ENCODE measurements at regions not wholly inside any gene's neighbourhood (a gene's known extent, or its start where the extent isn't known, plus 50 kb on each side); places are given as distances from the start of the nearest gene placed in this dataset.
A peak's percentile ranks its signal among the peaks of the same experiment; 100 is the strongest.

DNA sequence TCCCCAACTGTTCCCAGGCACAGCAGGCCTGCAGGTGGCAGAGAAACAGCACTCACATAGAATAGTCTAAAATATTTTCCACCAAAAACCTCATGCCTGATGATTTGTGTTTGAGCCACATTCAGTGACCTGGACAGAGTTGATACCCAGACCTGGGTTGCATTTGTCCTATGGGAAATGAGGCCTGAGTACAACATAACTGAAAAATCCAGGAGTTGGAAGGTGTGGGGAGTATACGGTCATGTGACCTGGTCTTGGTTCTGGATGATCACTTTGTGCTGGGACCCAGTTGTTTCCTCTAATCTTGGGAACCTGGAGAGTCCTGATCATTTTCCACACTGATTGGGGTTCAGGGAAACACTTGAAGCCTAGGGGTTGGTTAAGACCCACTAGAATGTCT is 200.3 kb upstream of the MPHOSPH6 start:
- Histone ChIP-seq H3K27me3 (ENCODE audit: control insufficient read depth in 2 of 2, insufficient read depth in 2 of 2, low read length in 2 of 2) (no peaks in the 10 kb centered on the region), H3K79me2 (ENCODE audit: control insufficient read depth, insufficient read depth, low read length) (no peaks in the 10 kb centered on the region), H3K4me2 (ENCODE audit: insufficient read depth, low read length) (no peak overlapping the region), H3K36me3 (ENCODE audit: control insufficient read depth, insufficient read depth, low read length) (no peaks in the 10 kb centered on the region), H3K27ac (ENCODE audit: extremely low read depth, low read depth, low read length) (no peak overlapping the region), H3K4me3 (no peak overlapping the region), H3K9ac (ENCODE audit: insufficient read depth in 1 of 2, low read depth in 2 of 2, low read length in 2 of 2) (no peak overlapping the region), H4K20me1 (replicated peaks; ENCODE audit: control insufficient read depth, insufficient read depth, low read length) (no peaks in the 10 kb centered on the region), H2AFZ (ENCODE audit: low read depth, low read length) (no peak overlapping the region), H3K4me1 (replicated peaks in 1 of 2; ENCODE audit: control insufficient read depth in 2 of 2, insufficient read depth in 2 of 2, low read length in 2 of 2) (no peaks in the 10 kb centered on the region), H3K9me1 (ENCODE audit: control insufficient read depth, insufficient read depth, low read length) (no peaks in the 10 kb centered on the region), H3K9me3 (replicated peaks; ENCODE audit: control insufficient read depth, insufficient read depth, low read depth, low read length) (no peaks in the 10 kb centered on the region)
- ATAC-seq (no peak), DNase-seq (ENCODE audit: extremely low read depth in 1 of 4, low spot score in 3 of 4) (no peak), FAIRE-seq (no peak)
- ChIA-PET CTCF (ENCODE audit: low intra/inter-chr PET ratio) (no interaction called here), POLR2A (no interaction called here)
- intact Hi-C loops (cut with micrococcal nuclease) (no loop called here), in situ Hi-C loops (cut with MboI) (no loop called here)
- TF ChIP-seq, protein P1, sequence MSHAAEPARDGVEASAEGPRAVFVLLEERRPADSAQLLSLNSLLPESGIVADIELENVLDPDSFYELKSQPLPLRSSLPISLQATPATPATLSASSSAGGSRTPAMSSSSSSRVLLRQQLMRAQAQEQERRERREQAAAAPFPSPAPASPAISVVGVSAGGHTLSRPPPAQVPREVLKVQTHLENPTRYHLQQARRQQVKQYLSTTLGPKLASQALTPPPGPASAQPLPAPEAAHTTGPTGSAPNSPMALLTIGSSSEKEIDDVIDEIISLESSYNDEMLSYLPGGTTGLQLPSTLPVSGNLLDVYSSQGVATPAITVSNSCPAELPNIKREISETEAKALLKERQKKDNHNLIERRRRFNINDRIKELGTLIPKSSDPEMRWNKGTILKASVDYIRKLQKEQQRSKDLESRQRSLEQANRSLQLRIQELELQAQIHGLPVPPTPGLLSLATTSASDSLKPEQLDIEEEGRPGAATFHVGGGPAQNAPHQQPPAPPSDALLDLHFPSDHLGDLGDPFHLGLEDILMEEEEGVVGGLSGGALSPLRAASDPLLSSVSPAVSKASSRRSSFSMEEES (CRISPR knock-in tag; IDR thresholded peaks at IDR 0.05) = peak; percentile 57; the same call in 1 of the 2 replicates
- TF ChIP-seq NRF1 (conservative IDR thresholded peaks at IDR 0.05 in 1 of 2, IDR thresholded peaks at IDR 0.05 in 1 of 2) (no peak), SOX6 (IDR thresholded peaks at IDR 0.05) (no peak), NONO (IDR thresholded peaks at IDR 0.05; ENCODE audit: low read depth in 2 of 2, low read length in 1 of 2) (no peak)
- no TSS peak for BruUV-seq (replicated peaks)
- 6% methylated on average over 1 of the region's 1 CpG for WGBS (ENCODE audit: insufficient coverage, low coverage, missing lambda C conversion rate)

DNA sequence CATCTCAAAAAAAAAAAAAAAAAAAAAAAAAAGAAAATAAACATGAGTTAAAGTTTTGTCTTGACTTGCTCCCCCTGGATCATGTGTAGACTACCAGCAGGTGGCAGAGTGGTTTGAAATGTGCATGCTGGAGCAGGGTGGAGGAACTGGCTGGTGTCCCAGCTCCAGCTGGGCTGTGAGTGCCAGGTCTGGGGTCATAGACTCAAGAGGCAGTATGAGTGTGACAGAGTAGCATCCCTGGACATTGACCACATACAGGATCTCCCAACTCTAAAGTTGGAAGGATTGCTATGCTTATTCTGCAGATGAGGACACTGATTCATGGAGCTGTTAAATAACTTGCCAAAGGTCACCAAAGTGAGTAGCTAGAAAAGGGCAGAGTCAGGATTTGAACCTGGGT is 198.0 kb upstream of the MPHOSPH6 start:
- H3K27ac ChIP-seq (ENCODE audit: extremely low read depth, low read depth, low read length) = no peak overlapping the region
- DNase-seq (ENCODE audit: extremely low read depth in 1 of 4, low spot score in 3 of 4) = peak; percentile 15 to 25 (median 20)
- no TSS peak for BruUV-seq (replicated peaks)
- H3K27me3 ChIP-seq (ENCODE audit: control insufficient read depth in 2 of 2, insufficient read depth in 2 of 2, low read length in 2 of 2) = no peaks in the 10 kb centered on the region
- ChIA-PET POLR2A (interaction anchor here (0.6 kb wide), 2 partner anchors 89 to 491 kb away, joined by 3 read pairs; no protein-coding TSS in a partner anchor), CTCF (ENCODE audit: low intra/inter-chr PET ratio) (no interaction called here)
- no peaks in the 10 kb centered on the region for H3K79me2 ChIP-seq (ENCODE audit: control insufficient read depth, insufficient read depth, low read length)
- H3K4me1 ChIP-seq (replicated peaks in 1 of 2; ENCODE audit: control insufficient read depth in 2 of 2, insufficient read depth in 2 of 2, low read length in 2 of 2) = no peaks in the 10 kb centered on the region
- no peaks in the 10 kb centered on the region for H3K9me3 ChIP-seq (replicated peaks; ENCODE audit: control insufficient read depth, insufficient read depth, low read depth, low read length)
- no peaks in the 10 kb centered on the region for H3K36me3 ChIP-seq (ENCODE audit: control insufficient read depth, insufficient read depth, low read length)
- TF ChIP-seq RAD21 (CRISPR knock-in tag; conservative IDR thresholded peaks at IDR 0.05 in 1 of 2, IDR thresholded peaks at IDR 0.05 in 1 of 2) = peak in 1 of 2 experiments; percentile 26; a peak in 1 of 4 replicates
- no peak for TF ChIP-seq ZNF76 (CRISPR knock-in tag; IDR thresholded peaks at IDR 0.05; ENCODE audit: borderline replicate concordance)
- TF ChIP-seq FOXA3 (CRISPR knock-in tag; conservative IDR thresholded peaks at IDR 0.05 in 1 of 2, IDR thresholded peaks at IDR 0.05 in 1 of 2) = no peak
- no peak for TF ChIP-seq NELFE (IDR thresholded peaks at IDR 0.05; ENCODE audit: insufficient read depth, insufficient read length)
- no peak for TF ChIP-seq ZNF57 (CRISPR knock-in tag; IDR thresholded peaks at IDR 0.05)
- TF ChIP-seq, protein P2, sequence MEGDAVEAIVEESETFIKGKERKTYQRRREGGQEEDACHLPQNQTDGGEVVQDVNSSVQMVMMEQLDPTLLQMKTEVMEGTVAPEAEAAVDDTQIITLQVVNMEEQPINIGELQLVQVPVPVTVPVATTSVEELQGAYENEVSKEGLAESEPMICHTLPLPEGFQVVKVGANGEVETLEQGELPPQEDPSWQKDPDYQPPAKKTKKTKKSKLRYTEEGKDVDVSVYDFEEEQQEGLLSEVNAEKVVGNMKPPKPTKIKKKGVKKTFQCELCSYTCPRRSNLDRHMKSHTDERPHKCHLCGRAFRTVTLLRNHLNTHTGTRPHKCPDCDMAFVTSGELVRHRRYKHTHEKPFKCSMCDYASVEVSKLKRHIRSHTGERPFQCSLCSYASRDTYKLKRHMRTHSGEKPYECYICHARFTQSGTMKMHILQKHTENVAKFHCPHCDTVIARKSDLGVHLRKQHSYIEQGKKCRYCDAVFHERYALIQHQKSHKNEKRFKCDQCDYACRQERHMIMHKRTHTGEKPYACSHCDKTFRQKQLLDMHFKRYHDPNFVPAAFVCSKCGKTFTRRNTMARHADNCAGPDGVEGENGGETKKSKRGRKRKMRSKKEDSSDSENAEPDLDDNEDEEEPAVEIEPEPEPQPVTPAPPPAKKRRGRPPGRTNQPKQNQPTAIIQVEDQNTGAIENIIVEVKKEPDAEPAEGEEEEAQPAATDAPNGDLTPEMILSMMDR (IDR thresholded peaks at IDR 0.05 in 2 of 3, conservative IDR thresholded peaks at IDR 0.05 in 1 of 3; ENCODE audit: insufficient read depth in 2 of 3, low read depth in 1 of 3, low read length in 3 of 3) = peak in 1 of 3 experiments; percentile 31; a peak in 3 of 6 replicates
- H3K9me1 ChIP-seq (ENCODE audit: control insufficient read depth, insufficient read depth, low read length) = no peaks in the 10 kb centered on the region
- no peak overlapping the region for H3K9ac ChIP-seq (ENCODE audit: insufficient read depth in 1 of 2, low read depth in 2 of 2, low read length in 2 of 2)
- H3K4me3 ChIP-seq = no peak overlapping the region
- peak; percentile 63; the same call in 1 of the 3 replicates for ATAC-seq
- no peak for FAIRE-seq
- in situ Hi-C loops (cut with MboI) = no loop called here
- H4K20me1 ChIP-seq (replicated peaks; ENCODE audit: control insufficient read depth, insufficient read depth, low read length) = no peaks in the 10 kb centered on the region
- no peak overlapping the region for H3K4me2 ChIP-seq (ENCODE audit: insufficient read depth, low read length)
- intact Hi-C loops (cut with micrococcal nuclease) = no loop called here
- no peak overlapping the region for H2AFZ ChIP-seq (ENCODE audit: low read depth, low read length)

Data from K562 (cell line).